IMR-90 (cell line): ENCODE measurements at regions not wholly inside any gene's neighbourhood (a gene's known extent, or its start where the extent isn't known, plus 50 kb on each side); places are given as distances from the start of the nearest gene placed in this dataset.

ENCODE experiments used
- ATAC-seq: fragments of 200-7000 bp; cut with Tn5 transposase; 2 replicates; pipeline ENCODE4 v1.9.1; 2020; ENCODE audit warnings: low read depth, mild to moderate bottlenecking, moderate library complexity
- BruUV-seq: library from RNA; stranded (reverse); fragments of 400-500 nt; replicated peaks from 2 replicates; lab custom pipeline; 2021; lab: Mats Ljungman, UMichigan
- CTCF ChIA-PET: fragments of 300-600 bp; formaldehyde crosslinking; extraction: SDS; loops from one replicate; lab custom pipeline; 2021; ENCODE audit warnings: antibody characterized with exemption; lab: Yijun Ruan, JAX
- POLR2A ChIA-PET: fragments of 300-600 bp; sonication (Branson Sonifier 250); formaldehyde crosslinking; loops from one replicate; lab custom pipeline; 2022; ENCODE audit warnings: antibody characterized with exemption; ENCODE audit not compliant: unreplicated experiment; lab: Charles Lee
- DNase-seq: peaks from one replicate; pipeline ENCODE4 v3.0.0; 2013
- H2AFZ ChIP-seq: replicated peaks from 2 replicates; pipeline ENCODE3; 2013; ENCODE audit warnings: low read length, mild to moderate bottlenecking; ENCODE audit not compliant: poor library complexity
- H2AK5ac ChIP-seq: 2 replicates; pipeline ENCODE4 v1.6.1; 2013; ENCODE audit warnings: low read depth, low read length, inconsistent platforms
- H2AK9ac ChIP-seq: replicated peaks from 2 replicates; pipeline ENCODE3; 2013; ENCODE audit warnings: mild to moderate bottlenecking, low read depth, low read length, moderate library complexity; ENCODE audit not compliant: poor library complexity
- H2BK120ac ChIP-seq: 2 replicates; pipeline ENCODE4 v1.6.1; 2013; ENCODE audit warnings: low read depth, low read length, inconsistent platforms
- H2BK15ac ChIP-seq: 3 replicates; pipeline ENCODE4 v1.6.1; 2013; ENCODE audit warnings: low read depth, low read length, inconsistent platforms
- H2BK20ac ChIP-seq: 2 replicates; pipeline ENCODE4 v1.6.1; 2013; ENCODE audit warnings: low read depth, mild to moderate bottlenecking, inconsistent platforms, low read length, moderate library complexity
- H2BK5ac ChIP-seq: 2 replicates; pipeline ENCODE4 v1.6.1; 2013; ENCODE audit warnings: mild to moderate bottlenecking, low read depth, low read length, inconsistent platforms; ENCODE audit not compliant: poor library complexity, severe bottlenecking
- H3K14ac ChIP-seq: replicated peaks from 2 replicates; pipeline ENCODE4 v1.6.1; 2013; ENCODE audit warnings: low read depth, low read length, inconsistent platforms
- H3K18ac ChIP-seq: 2 replicates; pipeline ENCODE4 v1.6.1; 2013; ENCODE audit warnings: low read depth, low read length, control low read depth
- H3K23ac ChIP-seq: 2 replicates; pipeline ENCODE4 v1.6.1; 2013; ENCODE audit warnings: low read depth, low read length, inconsistent platforms
- H3K27ac ChIP-seq: 2 replicates; pipeline ENCODE4 v1.5.1; 2013; ENCODE audit warnings: mild to moderate bottlenecking, control low read depth, low read length; ENCODE audit not compliant: insufficient read depth
- H3K27me3 ChIP-seq: 2 replicates; pipeline ENCODE4 v1.6.1; 2013; ENCODE audit warnings: low read length; ENCODE audit not compliant: control insufficient read depth, insufficient read depth
- H3K36me3 ChIP-seq: 2 replicates; pipeline ENCODE4 v1.6.1; 2013; ENCODE audit warnings: low read length, mixed read lengths; ENCODE audit not compliant: control insufficient read depth, insufficient read depth
- H3K4ac ChIP-seq: 2 replicates; pipeline ENCODE4 v1.6.1; 2013; ENCODE audit warnings: low read depth, low read length, inconsistent platforms
- H3K4me1 ChIP-seq: 2 replicates; pipeline ENCODE4 v1.6.1; 2013; ENCODE audit warnings: low read length, mixed read lengths; ENCODE audit not compliant: control insufficient read depth, insufficient read depth
- H3K4me2 ChIP-seq: 2 replicates; pipeline ENCODE4 v1.6.1; 2013; ENCODE audit warnings: low read depth, mild to moderate bottlenecking, control low read depth, low read length, moderate library complexity
- H3K4me3 ChIP-seq: 2 replicates; pipeline ENCODE4 v1.5.1; 2013; ENCODE audit warnings: low read depth, mild to moderate bottlenecking, control low read depth, low read length, moderate library complexity; ENCODE audit not compliant: insufficient read depth
- H3K56ac ChIP-seq: 2 replicates; pipeline ENCODE4 v1.6.1; 2013; ENCODE audit warnings: low read length, inconsistent platforms; ENCODE audit not compliant: insufficient read depth; ENCODE audit errors: extremely low read depth
- H3K79me1 ChIP-seq, 2 experiments: 2 replicates each; pipeline ENCODE4 v1.6.1; 2013; ENCODE audit warnings: low read length in 2 of 2, inconsistent platforms in 1 of 2, low read depth in 1 of 2
- H3K9ac ChIP-seq: 2 replicates; pipeline ENCODE4 v1.6.1; 2013; ENCODE audit warnings: low read depth, low read length, control low read depth
- H3K9me1 ChIP-seq: 2 replicates; pipeline ENCODE4 v1.6.1; 2013; ENCODE audit warnings: low read length, inconsistent platforms; ENCODE audit not compliant: insufficient read depth
- H3K9me3 ChIP-seq: 2 replicates; pipeline ENCODE4 v1.6.1; 2013; ENCODE audit warnings: low read length; ENCODE audit not compliant: control insufficient read depth, insufficient read depth
- H4K20me1 ChIP-seq: 2 replicates; pipeline ENCODE4 v1.6.1; 2013; ENCODE audit warnings: low read length, inconsistent platforms; ENCODE audit not compliant: insufficient read depth
- H4K5ac ChIP-seq: 2 replicates; pipeline ENCODE4 v1.6.1; 2013; ENCODE audit warnings: mild to moderate bottlenecking, low read depth, low read length, control low read depth
- H4K8ac ChIP-seq, 2 experiments: 2 replicates each; pipeline ENCODE4 v1.6.1; 2013; ENCODE audit warnings: low read depth in 2 of 2, low read length in 2 of 2, control low read depth in 1 of 2, inconsistent platforms in 1 of 2
- H4K91ac ChIP-seq: 2 replicates; pipeline ENCODE4 v1.6.1; 2013; ENCODE audit warnings: low read depth, low read length, inconsistent platforms; ENCODE audit not compliant: insufficient read depth
- CHD1 ChIP-seq: IDR thresholded peaks from 2 replicates; pipeline ENCODE4 v1.6.1; 2012; ENCODE audit warnings: low read depth, low read length, improper control_type of control experiment
- MAZ ChIP-seq: IDR thresholded peaks from 2 replicates; pipeline ENCODE4 v1.6.1; 2012; ENCODE audit warnings: low read depth, mild to moderate bottlenecking, low read length, improper control_type of control experiment, moderate library complexity, borderline replicate concordance
- WGBS, 2 experiments: methylation state at CpG; one replicate each; pipeline versions ENCODE4 v1.1.5 to v1.1.7; 2013; ENCODE audit warnings: missing lambda C conversion rate in 2 of 2; ENCODE audit not compliant: insufficient read length in 1 of 2; ENCODE audit errors: extremely low coverage in 2 of 2; 5-methylcytosine and 5-hydroxymethylcytosine counted together
- dilution Hi-C: fragments of 300-500 bp; cut with HindIII; formaldehyde crosslinking; loops from one replicate; pipeline ENCODE4 v1.14.3; 2018; ENCODE audit warnings: low sequenced_read_pairs; ENCODE audit not compliant: unreplicated experiment
- in situ Hi-C: fragments of 300-500 bp; cut with MboI; formaldehyde crosslinking; loops from 3 replicates; pipeline ENCODE4 v1.14.3; 2019; ENCODE audit warnings: low sequenced_read_pairs, inconsistent platforms, mixed read lengths
- intact Hi-C: fragments of 100-400 bp; cut with micrococcal nuclease; formaldehyde crosslinking; loops from 2 replicates; pipeline ENCODE4 v1.10.0; 2022
- TF ChIP-seq, protein P1 (sequence below): fragments of 150-350 bp; IDR thresholded peaks from 2 replicates; pipeline ENCODE4 v1.6.1; 2016; ENCODE audit warnings: low read depth, mild to moderate bottlenecking, low read length, moderate library complexity, borderline replicate concordance

DNA sequence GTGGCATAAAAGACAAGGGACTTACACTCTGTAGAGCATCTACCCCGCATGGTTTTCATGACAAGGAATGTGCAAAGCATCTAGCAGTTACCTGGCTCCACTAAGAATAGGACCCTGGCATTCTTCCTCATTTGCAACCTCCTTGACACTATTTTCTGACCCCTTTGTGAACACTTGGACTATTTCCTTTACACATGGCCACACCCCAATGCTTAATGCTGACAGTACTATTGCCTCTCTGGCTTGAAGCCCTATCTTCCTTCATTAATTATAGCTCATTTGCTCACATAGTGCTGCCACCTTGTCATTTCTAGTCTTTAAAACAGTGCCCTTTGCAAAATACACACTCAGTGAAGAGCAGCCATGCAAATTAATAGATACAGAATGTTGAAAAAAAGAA lies 226.3 kb upstream of the VCX3A start:
- Histone ChIP-seq H3K27ac (no peak overlapping the region), H3K9me1 (no peaks in the 10 kb centered on the region), H4K20me1 (no peaks in the 10 kb centered on the region), H3K56ac (no peak overlapping the region), H3K4ac (no peak overlapping the region), H2BK5ac (no peak overlapping the region), H4K5ac (no peak overlapping the region), H4K8ac (no peak overlapping the region), H2BK15ac (no peak overlapping the region), H3K36me3 (no peaks in the 10 kb centered on the region), H3K14ac (no peak overlapping the region), H2AK9ac (no peak overlapping the region), H3K18ac (no peak overlapping the region), H3K79me1 (no peaks in the 10 kb centered on the region), H2BK120ac (no peak overlapping the region), H3K4me3 (no peak overlapping the region), H2AK5ac (no peak overlapping the region), H2AFZ (no peak overlapping the region), H3K4me2 (no peak overlapping the region), H3K9me3 (peaks cover 8% of the 10 kb centered on the region), H3K27me3 (no peaks in the 10 kb centered on the region), H2BK20ac (no peak overlapping the region), H4K91ac (no peak overlapping the region), H3K9ac (no peak overlapping the region), H3K4me1 (no peaks in the 10 kb centered on the region), H3K23ac (no peak overlapping the region)
- 20% methylated on average over 1 of the region's 1 CpG; no CpG with 5 or more reads in 1 of the 2 experiments for WGBS, 2 experiments
- no peak for ATAC-seq
- BruUV-seq = no TSS peak
- dilution Hi-C loops (no loop called here), intact Hi-C loops (no loop called here), in situ Hi-C loops (no loop called here)
- ChIA-PET CTCF (no interaction called here), POLR2A (no interaction called here)
- TF ChIP-seq MAZ (no peak), CHD1 (no peak)
- TF ChIP-seq, protein P1, sequence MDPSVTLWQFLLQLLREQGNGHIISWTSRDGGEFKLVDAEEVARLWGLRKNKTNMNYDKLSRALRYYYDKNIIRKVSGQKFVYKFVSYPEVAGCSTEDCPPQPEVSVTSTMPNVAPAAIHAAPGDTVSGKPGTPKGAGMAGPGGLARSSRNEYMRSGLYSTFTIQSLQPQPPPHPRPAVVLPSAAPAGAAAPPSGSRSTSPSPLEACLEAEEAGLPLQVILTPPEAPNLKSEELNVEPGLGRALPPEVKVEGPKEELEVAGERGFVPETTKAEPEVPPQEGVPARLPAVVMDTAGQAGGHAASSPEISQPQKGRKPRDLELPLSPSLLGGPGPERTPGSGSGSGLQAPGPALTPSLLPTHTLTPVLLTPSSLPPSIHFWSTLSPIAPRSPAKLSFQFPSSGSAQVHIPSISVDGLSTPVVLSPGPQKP = no peak
- no peak for DNase-seq
